Amniotic epithelial cell (primary cell): ENCODE measurements at regions not wholly inside any gene's neighbourhood (a gene's known extent, or its start where the extent isn't known, plus 50 kb on each side); places are given as distances from the start of the nearest gene placed in this dataset.

Experiments used
- DNase-seq: peaks from one replicate; pipeline ENCODE4 v3.0.0-alpha.2; 2010; ENCODE audit warnings: low read depth

GRCh38 chr11:13104619-13105236, 95.6 kb downstream of the RASSF10 start:
- no peak for DNase-seq

GRCh38 chr11:13105237-13105844, 96.2 kb downstream of the RASSF10 start:
- no peak for DNase-seq

- DNase-seq, result no peak
Observed at GRCh38 chr11:13107544-13108044, 98.5 kb downstream of the RASSF10 start.

- DNase-seq, result no peak
Observed at GRCh38 chr11:13108416-13108815, 99.3 kb downstream of the RASSF10 start.

- DNase-seq, result no peak
Observed at GRCh38 chr11:13109616-13110015, 100.5 kb downstream of the RASSF10 start.

- DNase-seq, result no peak
Observed at GRCh38 chr11:13110145-13110544, 101.0 kb downstream of the RASSF10 start.

- DNase-seq, result peak; percentile 66
Observed at GRCh38 chr11:13110929-13111812, 102.1 kb downstream of the RASSF10 start.

- DNase-seq, result no peak
Observed at GRCh38 chr11:13111813-13112130, 102.7 kb downstream of the RASSF10 start.

- DNase-seq, result no peak
Observed at GRCh38 chr11:13114566-13115379, 105.7 kb downstream of the RASSF10 start.

- DNase-seq, result no peak
Observed at GRCh38 chr11:13115380-13115675, 106.2 kb downstream of the RASSF10 start.

GRCh38 chr11:13116491-13116890, 107.4 kb downstream of the RASSF10 start:
- DNase-seq, result no peak

- no peak for DNase-seq
Observed at GRCh38 chr11:13117344-13117743, 108.2 kb downstream of the RASSF10 start.

- DNase-seq, result peak; percentile 98
Observed at GRCh38 chr11:13118194-13118593, 109.1 kb downstream of the RASSF10 start.

GRCh38 chr11:13118650-13119049, 109.5 kb downstream of the RASSF10 start:
- no peak for DNase-seq

- no peak for DNase-seq
Observed at GRCh38 chr11:13119361-13119760, 110.2 kb downstream of the RASSF10 start.

- no peak for DNase-seq
Observed at GRCh38 chr11:13119941-13120520, 110.9 kb downstream of the RASSF10 start.

- peak; percentile 52 for DNase-seq
Observed at GRCh38 chr11:13120691-13121090, 111.6 kb downstream of the RASSF10 start.

- peak; percentile 42 for DNase-seq
Observed at GRCh38 chr11:13126430-13126829, 117.3 kb downstream of the RASSF10 start.

GRCh38 chr11:13127161-13127560, 118.0 kb downstream of the RASSF10 start:
- no peak for DNase-seq

GRCh38 chr11:13128354-13128753, 119.2 kb downstream of the RASSF10 start:
- no peak for DNase-seq

GRCh38 chr11:13134066-13134465, 125.0 kb downstream of the RASSF10 start:
- DNase-seq, result no peak

- DNase-seq, result no peak
Observed at GRCh38 chr11:13134886-13135285, 125.8 kb downstream of the RASSF10 start.
